ENCODE measurements at regions not wholly inside any gene's neighbourhood (a gene's known extent, or its start where the extent isn't known, plus 50 kb on each side); places are given as distances from the start of the nearest gene placed in this dataset.

DNA sequence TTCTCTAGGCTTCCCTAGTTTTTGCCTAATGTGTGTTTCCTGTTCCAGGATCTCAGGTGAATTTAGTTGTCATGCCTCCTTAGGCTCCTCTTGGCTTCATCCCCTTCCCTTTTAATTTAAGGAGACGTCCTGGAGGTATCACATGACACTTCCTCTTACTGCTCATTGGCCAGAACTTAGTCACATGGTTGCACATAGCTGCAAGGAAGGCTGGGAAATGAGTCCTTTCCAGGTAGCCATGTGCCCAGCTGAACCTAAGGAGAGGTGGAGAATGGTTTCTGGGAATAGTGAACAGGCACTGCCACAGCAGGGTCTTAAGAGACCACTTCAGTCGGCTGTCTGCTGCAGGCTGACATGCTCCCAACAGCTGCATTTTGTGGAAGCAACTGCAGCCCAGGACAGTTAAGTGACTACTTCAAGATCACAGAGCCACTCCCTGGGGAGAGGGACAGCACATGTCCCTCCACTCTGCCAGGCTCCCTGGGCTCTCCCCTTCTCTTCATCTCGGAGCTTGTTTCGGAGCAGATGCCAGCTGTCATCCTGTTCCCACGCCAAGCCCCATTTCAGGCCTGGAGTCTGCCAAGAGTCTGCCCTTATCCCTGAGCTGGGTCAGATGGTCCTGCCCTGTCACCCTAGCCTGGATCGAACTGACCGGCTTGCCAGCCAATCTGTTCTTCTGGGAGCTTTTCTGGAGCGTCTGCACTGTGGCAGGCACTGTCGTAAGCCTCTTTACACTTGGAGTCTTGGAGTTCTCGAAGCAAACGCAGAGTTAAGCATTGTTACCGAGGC lies 81.4 kb upstream of the FOXF1 start:
- TF ChIP-seq, protein P1, sequence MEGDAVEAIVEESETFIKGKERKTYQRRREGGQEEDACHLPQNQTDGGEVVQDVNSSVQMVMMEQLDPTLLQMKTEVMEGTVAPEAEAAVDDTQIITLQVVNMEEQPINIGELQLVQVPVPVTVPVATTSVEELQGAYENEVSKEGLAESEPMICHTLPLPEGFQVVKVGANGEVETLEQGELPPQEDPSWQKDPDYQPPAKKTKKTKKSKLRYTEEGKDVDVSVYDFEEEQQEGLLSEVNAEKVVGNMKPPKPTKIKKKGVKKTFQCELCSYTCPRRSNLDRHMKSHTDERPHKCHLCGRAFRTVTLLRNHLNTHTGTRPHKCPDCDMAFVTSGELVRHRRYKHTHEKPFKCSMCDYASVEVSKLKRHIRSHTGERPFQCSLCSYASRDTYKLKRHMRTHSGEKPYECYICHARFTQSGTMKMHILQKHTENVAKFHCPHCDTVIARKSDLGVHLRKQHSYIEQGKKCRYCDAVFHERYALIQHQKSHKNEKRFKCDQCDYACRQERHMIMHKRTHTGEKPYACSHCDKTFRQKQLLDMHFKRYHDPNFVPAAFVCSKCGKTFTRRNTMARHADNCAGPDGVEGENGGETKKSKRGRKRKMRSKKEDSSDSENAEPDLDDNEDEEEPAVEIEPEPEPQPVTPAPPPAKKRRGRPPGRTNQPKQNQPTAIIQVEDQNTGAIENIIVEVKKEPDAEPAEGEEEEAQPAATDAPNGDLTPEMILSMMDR (IDR thresholded peaks at IDR 0.05; ENCODE audit: insufficient read depth, low read length), result no peak
- DNase-seq (ENCODE audit: low read depth), result no peak
- no peak overlapping the region for H3K4me3 ChIP-seq (ENCODE audit: low read depth, low read length)

DNA sequence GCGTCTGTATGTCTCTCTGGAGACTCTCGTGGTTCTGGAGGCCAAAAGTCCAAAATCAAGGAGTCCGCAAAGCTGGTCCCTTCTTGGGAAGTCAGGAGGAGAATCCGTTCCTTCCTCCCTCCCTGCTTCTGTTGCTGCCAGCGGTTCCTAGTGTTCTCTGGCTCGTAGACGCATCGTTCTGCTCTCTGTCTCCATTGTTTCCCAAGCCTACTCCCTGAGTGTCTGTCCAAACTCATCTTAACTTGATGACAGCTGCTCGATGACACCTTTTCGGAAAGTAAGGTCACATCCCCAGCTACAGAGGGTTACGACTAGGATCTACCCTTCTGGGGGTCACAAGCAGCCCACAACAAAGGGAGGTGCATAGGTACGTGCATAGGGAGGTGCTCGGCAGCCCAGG lies 80.7 kb upstream of the FOXF1 start:
- DNase-seq (ENCODE audit: low read depth), result no peak
- TF ChIP-seq, protein P1 (IDR thresholded peaks at IDR 0.05; ENCODE audit: insufficient read depth, low read length), result no peak
- no peak overlapping the region for H3K4me3 ChIP-seq (ENCODE audit: low read depth, low read length)

DNA sequence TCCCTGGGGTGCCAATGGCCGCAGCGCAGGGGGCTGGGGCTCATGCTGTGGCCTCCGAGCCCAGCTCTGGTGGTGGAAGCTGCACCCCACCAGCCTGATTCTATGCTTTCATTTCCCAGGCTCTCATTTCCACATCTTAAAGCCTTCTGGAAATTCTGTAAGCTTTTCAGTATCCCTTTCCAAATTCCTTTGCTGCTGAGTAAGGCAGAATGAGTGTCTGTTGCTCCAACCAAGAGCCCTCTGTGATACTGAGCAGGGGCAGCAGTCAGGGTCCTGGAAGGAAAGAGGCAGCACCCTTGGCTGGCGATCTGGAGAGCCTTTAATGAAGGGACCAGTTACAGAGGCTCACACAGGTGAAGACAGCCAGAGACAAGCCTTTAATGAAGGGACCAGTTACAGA lies 79.5 kb upstream of the FOXF1 start:
- TF ChIP-seq, protein P1 (IDR thresholded peaks at IDR 0.05; ENCODE audit: insufficient read depth, low read length), result no peak
- no peak for DNase-seq (ENCODE audit: low read depth)
- no peak overlapping the region for H3K4me3 ChIP-seq (ENCODE audit: low read depth, low read length)

DNA sequence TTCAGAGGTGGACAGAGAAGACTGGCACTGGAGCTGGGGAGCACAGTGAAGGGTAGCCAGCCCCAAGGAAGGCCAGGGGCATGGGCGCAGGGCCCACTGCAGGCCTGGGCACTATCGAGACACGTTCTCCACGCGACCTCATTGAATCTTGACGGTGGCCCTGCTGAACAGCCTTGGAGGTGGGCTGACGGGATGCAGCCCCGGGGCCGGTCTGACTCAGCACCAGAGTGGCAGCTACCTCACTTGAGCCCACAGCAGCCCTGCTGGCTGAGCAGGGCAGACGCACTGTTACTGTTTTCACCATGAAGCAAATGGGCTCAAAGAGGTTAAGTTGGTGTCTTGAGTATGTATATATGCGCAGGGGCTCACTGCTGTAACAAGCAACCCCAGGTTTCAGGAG lies 78.8 kb upstream of the FOXF1 start:
- no peak for DNase-seq (ENCODE audit: low read depth)
- TF ChIP-seq, protein P1 (IDR thresholded peaks at IDR 0.05; ENCODE audit: insufficient read depth, low read length), result no peak
- no peak overlapping the region for H3K4me3 ChIP-seq (ENCODE audit: low read depth, low read length)

DNA sequence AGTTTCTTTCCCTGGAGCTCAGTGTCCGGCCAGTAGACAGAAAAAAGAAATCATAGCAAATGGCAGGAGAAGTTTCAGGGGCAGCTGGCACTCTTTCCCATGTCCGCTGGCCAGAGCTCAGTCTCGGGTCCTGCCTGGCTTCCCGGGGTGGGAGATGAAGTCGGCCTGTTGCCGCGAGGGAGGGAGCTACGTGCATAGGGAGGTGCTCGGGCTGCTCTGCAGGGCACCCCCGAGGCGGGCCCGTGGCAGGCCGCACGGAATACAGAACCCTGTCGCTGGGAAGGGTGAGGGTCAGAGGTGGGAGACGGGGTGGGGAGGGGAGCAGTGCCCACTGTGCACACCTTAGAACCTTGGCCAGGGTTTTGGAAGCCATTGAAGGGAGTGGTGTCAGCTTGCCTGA lies 78.3 kb upstream of the FOXF1 start:
- H3K4me3 ChIP-seq (ENCODE audit: low read depth, low read length), result no peak overlapping the region
- TF ChIP-seq, protein P1 (IDR thresholded peaks at IDR 0.05; ENCODE audit: insufficient read depth, low read length), result no peak
- DNase-seq (ENCODE audit: low read depth), result no peak

DNA sequence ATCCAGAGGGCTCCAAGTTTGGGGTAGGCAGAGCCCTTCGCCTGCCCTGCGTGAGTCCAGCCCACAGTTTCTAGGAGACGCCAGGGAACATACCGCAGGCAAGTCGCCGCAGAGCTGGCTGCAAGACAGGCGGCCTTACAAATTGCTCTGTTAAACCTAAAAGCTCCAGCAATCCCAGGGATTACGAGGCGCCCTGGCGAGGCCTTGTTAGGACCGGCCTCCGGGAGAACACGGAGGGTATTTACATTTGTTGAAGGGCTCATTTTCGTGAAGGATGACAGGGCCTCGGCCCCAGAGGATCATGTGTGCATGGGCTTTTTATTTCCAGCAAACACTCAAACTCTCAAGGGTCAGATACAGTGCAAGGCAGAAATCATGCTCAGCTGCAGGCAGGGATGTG lies 77.6 kb upstream of the FOXF1 start:
- TF ChIP-seq, protein P1 (IDR thresholded peaks at IDR 0.05; ENCODE audit: insufficient read depth, low read length), result no peak
- DNase-seq (ENCODE audit: low read depth), result peak; percentile 32

More for the DNA sequence above, 77.6 kb upstream of the FOXF1 start:
- H3K4me3 ChIP-seq (ENCODE audit: low read depth, low read length), result no peak overlapping the region

Measured in fibroblast of the aortic adventitia (primary cell).